ENCODE measurements at regions not wholly inside any gene's neighbourhood (a gene's known extent, or its start where the extent isn't known, plus 50 kb on each side); places are given as distances from the start of the nearest gene placed in this dataset.

DNA sequence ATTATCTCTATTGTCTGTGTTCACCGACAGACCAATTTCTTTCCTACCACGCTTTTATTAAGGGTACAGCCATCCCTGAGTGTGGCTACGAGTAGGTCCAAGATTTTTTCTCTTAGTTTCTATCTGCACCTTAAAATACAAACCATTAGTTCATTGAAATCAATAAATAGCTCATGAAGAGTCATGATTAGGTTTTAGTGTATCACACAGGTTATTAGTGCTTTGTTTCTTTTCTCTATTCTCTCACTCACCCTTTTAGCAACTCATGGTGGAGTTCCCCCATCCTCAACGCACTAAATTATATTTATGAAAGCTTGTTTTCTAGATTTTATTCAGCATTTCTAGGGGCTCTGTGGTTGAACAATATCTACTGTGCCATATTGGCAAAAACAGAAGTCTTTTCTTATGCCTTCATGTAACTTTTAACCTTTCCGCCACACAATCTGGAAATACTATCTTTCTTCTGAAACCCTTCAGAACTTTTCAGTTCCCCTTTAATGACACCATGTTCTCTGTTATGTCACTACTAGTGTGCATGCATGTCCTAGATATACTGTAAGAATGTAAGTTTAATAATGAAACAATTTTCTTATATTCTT is 128.2 kb upstream of the LAMA2 start:
- no peak overlapping the region for H3K4me3 ChIP-seq (replicated peaks; ENCODE audit: low read depth, low read length)
- DNase-seq (ENCODE audit: extremely low read depth, insufficient read length), result peak; percentile 75
- H3K36me3 ChIP-seq (ENCODE audit: control insufficient read depth, insufficient read depth, low read length), result no peaks in the 10 kb centered on the region
- H3K27me3 ChIP-seq (replicated peaks; ENCODE audit: control insufficient read depth, insufficient read depth, low read length), result no peaks in the 10 kb centered on the region
- TF ChIP-seq, protein P1, sequence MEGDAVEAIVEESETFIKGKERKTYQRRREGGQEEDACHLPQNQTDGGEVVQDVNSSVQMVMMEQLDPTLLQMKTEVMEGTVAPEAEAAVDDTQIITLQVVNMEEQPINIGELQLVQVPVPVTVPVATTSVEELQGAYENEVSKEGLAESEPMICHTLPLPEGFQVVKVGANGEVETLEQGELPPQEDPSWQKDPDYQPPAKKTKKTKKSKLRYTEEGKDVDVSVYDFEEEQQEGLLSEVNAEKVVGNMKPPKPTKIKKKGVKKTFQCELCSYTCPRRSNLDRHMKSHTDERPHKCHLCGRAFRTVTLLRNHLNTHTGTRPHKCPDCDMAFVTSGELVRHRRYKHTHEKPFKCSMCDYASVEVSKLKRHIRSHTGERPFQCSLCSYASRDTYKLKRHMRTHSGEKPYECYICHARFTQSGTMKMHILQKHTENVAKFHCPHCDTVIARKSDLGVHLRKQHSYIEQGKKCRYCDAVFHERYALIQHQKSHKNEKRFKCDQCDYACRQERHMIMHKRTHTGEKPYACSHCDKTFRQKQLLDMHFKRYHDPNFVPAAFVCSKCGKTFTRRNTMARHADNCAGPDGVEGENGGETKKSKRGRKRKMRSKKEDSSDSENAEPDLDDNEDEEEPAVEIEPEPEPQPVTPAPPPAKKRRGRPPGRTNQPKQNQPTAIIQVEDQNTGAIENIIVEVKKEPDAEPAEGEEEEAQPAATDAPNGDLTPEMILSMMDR (IDR thresholded peaks at IDR 0.05; ENCODE audit: insufficient read depth, low read length, poor library complexity, severe bottlenecking), result no peak

DNA sequence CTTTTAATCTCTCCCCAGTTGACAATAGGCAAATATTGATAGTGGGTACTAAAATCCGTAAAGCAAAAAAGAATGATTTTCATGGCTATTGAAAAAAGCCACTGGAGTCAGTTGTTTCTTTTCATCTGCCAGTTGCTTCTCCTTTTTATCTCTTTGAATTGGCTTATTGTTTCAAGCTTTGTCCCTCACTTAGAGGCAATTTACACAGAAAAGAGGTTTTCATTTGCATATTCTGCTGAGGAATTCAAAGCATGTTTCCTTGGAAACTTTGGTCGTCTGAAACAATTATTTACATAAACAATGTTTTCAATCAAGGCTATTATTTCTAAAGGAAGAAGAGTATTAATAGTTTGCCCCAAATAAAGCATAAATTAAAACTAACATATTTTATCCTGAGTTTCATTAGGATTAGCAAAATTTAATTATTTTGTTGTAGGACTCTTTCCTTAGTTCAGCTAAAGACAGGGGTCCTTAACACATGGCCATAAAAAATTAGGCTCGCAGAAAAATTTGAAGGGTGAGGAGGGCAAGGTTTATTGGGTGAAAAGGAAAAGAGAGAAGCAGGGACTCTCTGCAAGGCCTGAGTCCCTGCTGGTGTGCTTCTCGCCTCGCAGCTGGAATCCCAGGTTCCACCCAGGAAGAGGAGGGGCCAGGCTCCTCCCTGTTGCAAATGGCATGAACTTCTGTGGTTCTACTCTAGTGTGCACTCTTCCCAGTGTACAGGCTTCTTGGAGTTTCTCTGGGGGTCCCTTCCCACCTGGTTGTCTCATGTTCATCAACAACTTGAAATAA is 138.8 kb upstream of the LAMA2 start:
- H3K27me3 ChIP-seq (replicated peaks; ENCODE audit: control insufficient read depth, insufficient read depth, low read length), result no peaks in the 10 kb centered on the region; the same call in 1 of the 2 replicates
- no peak for DNase-seq (ENCODE audit: extremely low read depth, insufficient read length)
- no peak overlapping the region for H3K4me3 ChIP-seq (replicated peaks; ENCODE audit: low read depth, low read length)
- TF ChIP-seq, protein P1 (IDR thresholded peaks at IDR 0.05; ENCODE audit: insufficient read depth, low read length, poor library complexity, severe bottlenecking), result no peak
- H3K36me3 ChIP-seq (ENCODE audit: control insufficient read depth, insufficient read depth, low read length), result no peaks in the 10 kb centered on the region

DNA sequence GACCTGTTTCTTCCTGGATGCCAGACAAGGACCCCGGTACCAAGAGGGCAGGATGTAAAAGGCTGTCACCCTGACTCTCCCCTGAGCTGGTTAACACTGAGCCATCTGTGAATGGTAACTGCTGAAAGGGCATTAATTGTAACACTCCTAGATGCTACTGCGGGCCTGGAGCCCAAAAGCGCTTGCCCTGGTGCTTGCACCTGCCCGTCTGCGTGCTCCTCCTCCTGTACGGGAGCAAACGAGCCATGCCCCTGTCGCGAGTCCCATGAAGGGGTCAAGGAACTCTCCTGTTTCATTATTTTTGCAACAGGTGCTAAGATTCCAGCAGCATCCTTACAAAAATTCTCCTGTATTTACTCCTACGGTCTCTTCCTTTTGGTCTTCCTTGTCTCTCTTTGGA is 140.0 kb upstream of the LAMA2 start:
- TF ChIP-seq, protein P1 (IDR thresholded peaks at IDR 0.05; ENCODE audit: insufficient read depth, low read length, poor library complexity, severe bottlenecking), result no peak

DNA sequence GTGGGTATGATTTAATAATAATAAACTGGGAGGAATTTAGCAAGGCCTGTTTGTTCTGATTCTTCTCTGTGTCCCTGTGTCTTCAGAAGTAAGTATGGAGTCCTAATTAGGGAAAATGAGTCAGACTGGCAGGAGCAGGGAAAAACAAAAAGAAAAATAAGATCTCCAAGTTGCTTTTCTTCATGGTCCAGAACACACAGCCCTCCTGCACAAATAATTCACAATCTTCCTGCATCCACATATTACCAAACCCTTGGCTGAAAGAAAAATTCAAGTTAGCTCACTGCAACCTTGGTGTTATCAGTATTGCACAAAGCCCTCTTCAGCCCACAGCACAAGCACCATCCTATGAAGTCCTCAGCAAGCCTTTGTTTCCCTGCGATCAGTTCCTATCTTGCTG is 142.0 kb upstream of the LAMA2 start:
- no peak for DNase-seq (ENCODE audit: extremely low read depth, insufficient read length)
- TF ChIP-seq, protein P1 (IDR thresholded peaks at IDR 0.05; ENCODE audit: insufficient read depth, low read length, poor library complexity, severe bottlenecking), result no peak
- H3K4me3 ChIP-seq (replicated peaks; ENCODE audit: low read depth, low read length), result no peak overlapping the region
- H3K27me3 ChIP-seq (replicated peaks; ENCODE audit: control insufficient read depth, insufficient read depth, low read length), result no peaks in the 10 kb centered on the region; the same call in 1 of the 2 replicates
- H3K36me3 ChIP-seq (ENCODE audit: control insufficient read depth, insufficient read depth, low read length), result no peaks in the 10 kb centered on the region

More for the DNA sequence above, 140.0 kb upstream of the LAMA2 start:
- Histone ChIP-seq H3K27me3 (replicated peaks; ENCODE audit: control insufficient read depth, insufficient read depth, low read length) (no peaks in the 10 kb centered on the region; the same call in 1 of the 2 replicates), H3K36me3 (ENCODE audit: control insufficient read depth, insufficient read depth, low read length) (no peaks in the 10 kb centered on the region), H3K4me3 (replicated peaks; ENCODE audit: low read depth, low read length) (no peak overlapping the region)
- DNase-seq (ENCODE audit: extremely low read depth, insufficient read length), result no peak

DNA sequence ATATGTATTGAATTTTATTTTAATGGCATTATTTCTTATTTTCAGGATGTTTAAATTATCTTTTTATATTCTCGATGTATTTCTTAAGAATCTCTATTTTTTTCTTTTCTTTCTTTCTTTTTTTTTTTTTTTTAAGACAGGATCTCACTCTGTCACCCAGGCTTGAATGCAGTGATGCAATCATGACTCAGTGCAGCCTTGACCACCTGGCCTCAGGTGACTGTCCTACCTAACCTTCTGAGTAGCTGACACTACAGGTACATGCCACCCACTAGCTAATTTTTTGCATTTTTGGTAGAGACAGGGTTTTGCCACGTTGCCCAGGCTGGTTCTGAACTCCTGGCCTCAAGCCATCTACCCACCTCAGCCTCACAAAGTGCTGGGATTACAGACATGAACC is 143.8 kb upstream of the LAMA2 start:
- Histone ChIP-seq H3K36me3 (ENCODE audit: control insufficient read depth, insufficient read depth, low read length) (no peaks in the 10 kb centered on the region), H3K27me3 (replicated peaks; ENCODE audit: control insufficient read depth, insufficient read depth, low read length) (no peaks in the 10 kb centered on the region; the same call in 1 of the 2 replicates), H3K4me3 (replicated peaks; ENCODE audit: low read depth, low read length) (no peak overlapping the region)
- DNase-seq (ENCODE audit: extremely low read depth, insufficient read length), result no peak
- TF ChIP-seq, protein P1 (IDR thresholded peaks at IDR 0.05; ENCODE audit: insufficient read depth, low read length, poor library complexity, severe bottlenecking), result no peak

Measured in GM06990 (cell line).